ENCODE measurements at regions not wholly inside any gene's neighbourhood (a gene's known extent, or its start where the extent isn't known, plus 50 kb on each side); places are given as distances from the start of the nearest gene placed in this dataset.

DNA sequence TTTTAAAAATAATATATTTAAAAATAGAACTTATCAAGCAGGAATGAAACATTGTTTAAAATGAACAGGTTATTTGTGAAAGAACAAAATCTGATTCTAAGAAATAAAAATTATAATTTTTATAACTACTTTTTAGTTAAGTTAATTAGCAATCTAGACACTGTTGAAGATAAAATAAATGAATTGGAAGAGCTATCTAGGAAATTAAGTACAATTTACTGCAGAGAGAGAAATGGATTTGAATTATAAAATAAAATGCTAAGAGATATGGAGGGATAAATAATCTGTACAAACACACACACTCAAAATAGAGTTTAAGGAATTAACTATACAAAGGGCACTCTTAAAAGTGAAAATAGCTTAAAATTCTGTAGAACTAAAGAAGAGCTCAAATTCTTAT lies 1123.1 kb downstream of the PLA2G4A start:
- Mint-ChIP-seq H3K4me3 (no peak overlapping the region), H3K9me3 (ENCODE audit: insufficient read depth) (peaks cover 16% of the 10 kb centered on the region), H3K4me1 (ENCODE audit: low read depth) (no peaks in the 10 kb centered on the region), H3K27ac (no peak overlapping the region), H3K36me3 (ENCODE audit: low read depth) (no peaks in the 10 kb centered on the region), H3K27me3 (ENCODE audit: low read depth) (no peaks in the 10 kb centered on the region)
- ChIA-PET CTCF (no interaction called here), POLR2A (no interaction called here)
- DNase-seq: no peak
- no peak for ATAC-seq

DNA sequence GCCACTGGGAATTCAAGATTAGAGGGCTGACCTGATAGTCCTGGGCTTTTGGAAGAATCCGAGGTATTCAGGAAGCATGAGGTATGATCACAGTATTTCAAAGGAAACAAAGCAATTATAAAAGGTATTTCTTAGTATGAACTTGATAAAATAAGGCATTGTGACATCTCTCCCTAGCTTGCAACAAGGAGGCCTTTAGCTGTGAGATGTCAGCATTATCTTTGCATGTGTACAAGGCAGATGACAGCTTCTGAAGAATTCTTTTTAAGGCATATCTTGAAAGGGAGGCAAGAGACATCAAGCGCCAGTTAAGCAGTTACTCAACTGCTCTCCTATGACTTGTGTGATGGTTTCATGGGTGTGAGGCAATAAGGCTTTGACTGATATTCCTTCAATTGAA lies 1123.7 kb downstream of the PLA2G4A start:
- DNase-seq (no peak), ATAC-seq (no peak)
- no peak overlapping the region for H3K27ac Mint-ChIP-seq
- H3K9me3 Mint-ChIP-seq (ENCODE audit: insufficient read depth): peaks cover 11% of the 10 kb centered on the region
- no peaks in the 10 kb centered on the region for H3K27me3 Mint-ChIP-seq (ENCODE audit: low read depth)
- CTCF ChIA-PET: no interaction called here
- no peaks in the 10 kb centered on the region for H3K36me3 Mint-ChIP-seq (ENCODE audit: low read depth)
- no peak overlapping the region for H3K4me3 Mint-ChIP-seq
- POLR2A ChIA-PET: no interaction called here
- no peaks in the 10 kb centered on the region for H3K4me1 Mint-ChIP-seq (ENCODE audit: low read depth)

DNA sequence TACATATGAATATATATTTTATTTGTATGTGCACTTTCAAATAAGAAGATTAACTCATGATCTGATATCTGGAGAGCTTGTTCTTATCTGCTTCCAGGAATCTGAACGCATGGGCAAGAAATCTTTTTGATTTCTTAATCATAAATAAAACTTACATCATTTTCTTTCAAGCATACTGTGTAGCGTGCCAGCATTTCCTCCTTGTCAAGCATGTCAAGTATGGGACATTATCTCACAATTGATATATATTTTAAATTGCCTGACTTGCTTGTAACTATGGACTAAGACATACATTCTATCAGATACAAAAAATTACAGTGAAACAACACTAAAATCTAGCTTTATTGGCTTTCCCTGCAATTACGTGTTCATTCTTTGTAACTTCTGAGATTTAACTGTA lies 1128.2 kb downstream of the PLA2G4A start:
- POLR2A ChIA-PET: no interaction called here
- Mint-ChIP-seq H3K36me3 (ENCODE audit: low read depth) (no peaks in the 10 kb centered on the region), H3K4me3 (no peak overlapping the region), H3K9me3 (ENCODE audit: insufficient read depth) (no peaks in the 10 kb centered on the region), H3K4me1 (ENCODE audit: low read depth) (no peaks in the 10 kb centered on the region), H3K27ac (no peak overlapping the region), H3K27me3 (ENCODE audit: low read depth) (no peaks in the 10 kb centered on the region)
- no peak for ATAC-seq
- CTCF ChIA-PET: no interaction called here
- DNase-seq: no peak

DNA sequence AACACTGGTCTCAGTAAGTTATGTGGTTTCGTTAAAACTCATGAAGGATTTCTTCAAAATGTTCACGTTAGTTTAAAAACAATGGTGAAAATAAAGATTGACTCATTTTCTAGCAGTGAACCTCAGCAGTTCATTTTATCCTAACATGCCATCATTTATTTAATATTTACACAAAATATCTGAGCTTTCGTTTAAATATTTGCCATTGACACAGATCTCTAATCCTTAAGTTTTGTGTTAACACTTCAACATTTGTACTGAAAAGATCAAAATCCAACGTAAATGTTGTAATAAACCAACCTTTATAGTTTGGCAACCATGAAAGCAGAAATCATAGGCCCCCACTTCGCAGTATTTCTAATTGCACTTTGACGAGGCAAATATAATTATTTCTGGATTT lies 1129.5 kb downstream of the PLA2G4A start:
- ChIA-PET CTCF (no interaction called here), POLR2A (no interaction called here)
- Mint-ChIP-seq H3K4me3 (no peak overlapping the region), H3K36me3 (ENCODE audit: low read depth) (no peaks in the 10 kb centered on the region), H3K9me3 (ENCODE audit: insufficient read depth) (no peaks in the 10 kb centered on the region), H3K4me1 (ENCODE audit: low read depth) (no peaks in the 10 kb centered on the region), H3K27me3 (ENCODE audit: low read depth) (no peaks in the 10 kb centered on the region), H3K27ac (no peak overlapping the region)
- ATAC-seq (no peak), DNase-seq (no peak)

DNA sequence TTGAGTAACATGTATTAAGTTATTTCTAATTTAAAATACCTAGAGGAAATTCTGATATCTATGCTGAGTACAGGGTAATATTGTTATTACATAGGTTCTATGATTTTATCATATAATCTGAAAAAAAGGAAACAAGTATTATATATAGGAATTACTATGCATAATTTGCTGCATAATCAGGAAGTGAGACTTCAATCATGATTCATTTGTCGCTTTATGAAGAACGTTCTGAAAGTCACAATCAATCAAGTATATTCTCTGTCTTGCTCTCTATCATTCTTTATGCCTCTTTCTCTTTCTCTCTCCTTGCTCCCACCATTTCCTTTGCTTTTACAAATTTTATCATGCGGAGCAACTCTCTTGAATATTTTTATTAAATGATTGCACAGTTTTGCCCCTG lies 1130.3 kb downstream of the PLA2G4A start:
- ChIA-PET CTCF (no interaction called here), POLR2A (no interaction called here)
- DNase-seq: no peak
- ATAC-seq: no peak
- no peaks in the 10 kb centered on the region for H3K36me3 Mint-ChIP-seq (ENCODE audit: low read depth)
- no peaks in the 10 kb centered on the region for H3K27me3 Mint-ChIP-seq (ENCODE audit: low read depth)
- no peak overlapping the region for H3K27ac Mint-ChIP-seq
- no peak overlapping the region for H3K4me3 Mint-ChIP-seq
- no peaks in the 10 kb centered on the region for H3K4me1 Mint-ChIP-seq (ENCODE audit: low read depth)
- no peaks in the 10 kb centered on the region for H3K9me3 Mint-ChIP-seq (ENCODE audit: insufficient read depth)

GRCh38 chr1:187960125-187960638 lies 1131.4 kb downstream of the PLA2G4A start:
- Mint-ChIP-seq H3K36me3 (ENCODE audit: low read depth) (no peaks in the 10 kb centered on the region), H3K4me1 (ENCODE audit: low read depth) (no peaks in the 10 kb centered on the region), H3K9me3 (ENCODE audit: insufficient read depth) (no peaks in the 10 kb centered on the region), H3K4me3 (no peak overlapping the region), H3K27ac (no peak overlapping the region), H3K27me3 (ENCODE audit: low read depth) (no peaks in the 10 kb centered on the region)
- ChIA-PET CTCF (no interaction called here), POLR2A (interaction anchor here (0.6 kb wide), 1 partner anchor 91 kb away, joined by 3 read pairs; no protein-coding TSS in a partner anchor)
- ATAC-seq: no peak
- no peak for DNase-seq

GRCh38 chr1:187961895-187962294 lies 1133.1 kb downstream of the PLA2G4A start:
- ChIA-PET POLR2A (no interaction called here), CTCF (no interaction called here)
- Mint-ChIP-seq H3K27ac (no peak overlapping the region), H3K4me3 (no peak overlapping the region), H3K4me1 (ENCODE audit: low read depth) (no peaks in the 10 kb centered on the region), H3K27me3 (ENCODE audit: low read depth) (no peaks in the 10 kb centered on the region), H3K36me3 (ENCODE audit: low read depth) (no peaks in the 10 kb centered on the region), H3K9me3 (ENCODE audit: insufficient read depth) (no peaks in the 10 kb centered on the region)
- DNase-seq (no peak), ATAC-seq (no peak)

- ChIA-PET CTCF (no interaction called here), POLR2A (no interaction called here)
- no peak overlapping the region for H3K4me3 Mint-ChIP-seq
- no peaks in the 10 kb centered on the region for H3K36me3 Mint-ChIP-seq (ENCODE audit: low read depth)
- DNase-seq: no peak
- no peak overlapping the region for H3K27ac Mint-ChIP-seq
- no peaks in the 10 kb centered on the region for H3K27me3 Mint-ChIP-seq (ENCODE audit: low read depth)
- H3K9me3 Mint-ChIP-seq (ENCODE audit: insufficient read depth): no peaks in the 10 kb centered on the region
- H3K4me1 Mint-ChIP-seq (ENCODE audit: low read depth): no peaks in the 10 kb centered on the region
- ATAC-seq: no peak
These were observed 1143.1 kb downstream of the PLA2G4A start for GRCh38 chr1:187971851-187972250.

GRCh38 chr1:187977298-187977697 lies 1148.5 kb downstream of the PLA2G4A start:
- no peaks in the 10 kb centered on the region for H3K36me3 Mint-ChIP-seq (ENCODE audit: low read depth)
- no peaks in the 10 kb centered on the region for H3K4me1 Mint-ChIP-seq (ENCODE audit: low read depth)
- CTCF ChIA-PET: no interaction called here
- peaks cover 7% of the 10 kb centered on the region for H3K9me3 Mint-ChIP-seq (ENCODE audit: insufficient read depth)
- POLR2A ChIA-PET: no interaction called here
- DNase-seq (no peak), ATAC-seq (no peak)
- no peaks in the 10 kb centered on the region for H3K27me3 Mint-ChIP-seq (ENCODE audit: low read depth)
- H3K4me3 Mint-ChIP-seq: no peak overlapping the region
- no peak overlapping the region for H3K27ac Mint-ChIP-seq

GRCh38 chr1:187985145-187985896 lies 1156.6 kb downstream of the PLA2G4A start:
- no peak overlapping the region for H3K27ac Mint-ChIP-seq
- DNase-seq (no peak), ATAC-seq (no peak)
- no peaks in the 10 kb centered on the region for H3K27me3 Mint-ChIP-seq (ENCODE audit: low read depth)
- CTCF ChIA-PET: no interaction called here
- H3K4me3 Mint-ChIP-seq: no peak overlapping the region
- no peaks in the 10 kb centered on the region for H3K36me3 Mint-ChIP-seq (ENCODE audit: low read depth)
- POLR2A ChIA-PET: no interaction called here
- no peaks in the 10 kb centered on the region for H3K4me1 Mint-ChIP-seq (ENCODE audit: low read depth)
- peaks cover 7% of the 10 kb centered on the region for H3K9me3 Mint-ChIP-seq (ENCODE audit: insufficient read depth)

DNA sequence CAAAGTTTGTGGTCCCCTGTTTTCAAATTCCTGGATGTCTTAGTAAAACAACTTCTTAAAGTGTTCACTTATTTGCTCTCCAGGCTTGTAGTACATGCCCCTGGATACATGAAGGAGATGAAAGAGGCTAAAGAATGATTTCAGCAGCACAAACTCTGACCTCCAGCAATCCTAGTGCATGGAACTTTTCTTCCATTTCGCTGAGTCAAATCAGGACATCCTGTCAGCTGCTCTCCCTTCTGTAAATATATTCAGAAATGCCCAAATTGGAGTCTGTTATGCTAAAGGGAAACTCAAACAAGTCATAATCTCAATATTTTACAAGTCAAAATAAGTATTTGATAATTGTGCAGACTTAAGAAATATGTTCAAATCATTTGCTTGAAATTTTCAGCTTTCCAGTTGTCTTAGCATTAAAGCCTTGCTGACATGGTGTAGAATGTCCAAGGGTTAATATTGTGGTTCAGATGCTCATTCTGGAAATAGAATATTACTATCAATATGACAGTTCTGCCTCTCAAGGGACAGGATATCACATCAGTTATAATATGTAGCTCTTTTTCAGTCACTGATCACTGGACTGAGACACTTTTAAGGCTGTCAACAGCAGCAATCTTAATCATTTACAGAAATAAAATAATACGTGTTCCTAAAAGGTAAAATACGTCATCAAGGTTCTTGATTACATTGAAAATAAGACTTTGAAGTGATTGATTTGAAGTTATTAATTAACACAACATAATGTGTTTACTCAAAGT lies 1157.3 kb downstream of the PLA2G4A start:
- POLR2A ChIA-PET: no interaction called here
- CTCF ChIA-PET: no interaction called here
- H3K4me3 Mint-ChIP-seq: no peak overlapping the region
- H3K27me3 Mint-ChIP-seq (ENCODE audit: low read depth): no peaks in the 10 kb centered on the region
- no peaks in the 10 kb centered on the region for H3K4me1 Mint-ChIP-seq (ENCODE audit: low read depth)
- DNase-seq (no peak), ATAC-seq (no peak)
- no peaks in the 10 kb centered on the region for H3K36me3 Mint-ChIP-seq (ENCODE audit: low read depth)
- H3K9me3 Mint-ChIP-seq (ENCODE audit: insufficient read depth): no peaks in the 10 kb centered on the region
- no peak overlapping the region for H3K27ac Mint-ChIP-seq

DNA sequence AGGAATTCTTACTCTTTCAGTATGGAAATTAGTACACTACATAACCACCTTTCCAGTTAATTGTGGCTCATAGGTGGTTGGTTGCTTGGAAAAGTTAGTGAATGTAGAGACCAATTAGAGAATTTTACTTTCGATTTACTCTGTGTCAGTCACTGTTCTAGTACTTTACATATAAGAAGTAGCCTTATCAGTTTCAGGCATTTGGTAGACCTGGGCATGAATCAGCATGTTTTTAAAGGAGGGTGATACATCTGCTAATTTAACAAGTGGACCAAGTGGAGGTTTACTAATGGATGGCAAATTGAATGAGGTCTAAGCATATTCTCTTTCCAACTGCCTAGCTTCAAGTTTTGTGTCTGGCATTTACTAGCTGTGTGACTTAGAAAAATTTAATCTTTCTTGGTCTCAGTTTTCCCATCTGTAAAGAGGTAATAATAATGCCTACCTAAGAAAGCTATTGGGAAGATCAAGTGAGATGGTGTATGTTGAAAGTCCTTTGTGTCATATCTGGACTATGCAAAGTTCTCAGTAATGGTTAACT lies 1158.6 kb downstream of the PLA2G4A start:
- ChIA-PET CTCF (no interaction called here), POLR2A (no interaction called here)
- ATAC-seq (no peak), DNase-seq (no peak)
- Mint-ChIP-seq H3K9me3 (ENCODE audit: insufficient read depth) (no peaks in the 10 kb centered on the region), H3K27me3 (ENCODE audit: low read depth) (no peaks in the 10 kb centered on the region), H3K27ac (no peak overlapping the region), H3K4me3 (no peak overlapping the region), H3K36me3 (ENCODE audit: low read depth) (no peaks in the 10 kb centered on the region), H3K4me1 (ENCODE audit: low read depth) (no peaks in the 10 kb centered on the region)
